Epithelial cell of proximal tubule (primary cell): ENCODE measurements at regions not wholly inside any gene's neighbourhood (a gene's known extent, or its start where the extent isn't known, plus 50 kb on each side); places are given as distances from the start of the nearest gene placed in this dataset.

Experiments used
- DNase-seq: peaks from one replicate; pipeline ENCODE4 v3.0.0-alpha.2; 2011; ENCODE audit warnings: low read depth
- H3K4me3 ChIP-seq: 2 replicates; pipeline ENCODE4 v1.5.1; 2011; ENCODE audit warnings: low read depth, mild to moderate bottlenecking, low read length
- CTCF ChIP-seq: conservative IDR thresholded peaks from 2 replicates; pipeline ENCODE4 v1.5.1; 2012; ENCODE audit warnings: low read depth, mild to moderate bottlenecking, low read length

- no peak for TF ChIP-seq CTCF
- H3K4me3 ChIP-seq, result no peak overlapping the region
- DNase-seq, result no peak
Observed at GRCh38 chr2:239466755-239467271, 66.0 kb upstream of the HDAC4 start.

GRCh38 chr2:239466061-239466754 is 65.4 kb upstream of the HDAC4 start:
- no peak overlapping the region for H3K4me3 ChIP-seq
- TF ChIP-seq CTCF, result no peak
- no peak for DNase-seq

GRCh38 chr2:239465017-239466001 is 64.5 kb upstream of the HDAC4 start:
- DNase-seq, result peak; percentile 38
- H3K4me3 ChIP-seq, result peak overlapping the region; percentile 11
- no peak for TF ChIP-seq CTCF

- no peak for TF ChIP-seq CTCF
- H3K4me3 ChIP-seq, result no peak overlapping the region
- no peak for DNase-seq
Observed at GRCh38 chr2:239464166-239465016, 63.6 kb upstream of the HDAC4 start.

- no peak for DNase-seq
- no peak overlapping the region for H3K4me3 ChIP-seq
- TF ChIP-seq CTCF, result no peak
Observed at GRCh38 chr2:239463541-239464165, 62.8 kb upstream of the HDAC4 start.
